ENCODE measurements at regions not wholly inside any gene's neighbourhood (a gene's known extent, or its start where the extent isn't known, plus 50 kb on each side); places are given as distances from the start of the nearest gene placed in this dataset.
"Not testable (repeated sequence)": the region's sequence is repeated elsewhere in the genome, so short reads cannot be mapped to it uniquely, and the experiment has no call there.

DNA sequence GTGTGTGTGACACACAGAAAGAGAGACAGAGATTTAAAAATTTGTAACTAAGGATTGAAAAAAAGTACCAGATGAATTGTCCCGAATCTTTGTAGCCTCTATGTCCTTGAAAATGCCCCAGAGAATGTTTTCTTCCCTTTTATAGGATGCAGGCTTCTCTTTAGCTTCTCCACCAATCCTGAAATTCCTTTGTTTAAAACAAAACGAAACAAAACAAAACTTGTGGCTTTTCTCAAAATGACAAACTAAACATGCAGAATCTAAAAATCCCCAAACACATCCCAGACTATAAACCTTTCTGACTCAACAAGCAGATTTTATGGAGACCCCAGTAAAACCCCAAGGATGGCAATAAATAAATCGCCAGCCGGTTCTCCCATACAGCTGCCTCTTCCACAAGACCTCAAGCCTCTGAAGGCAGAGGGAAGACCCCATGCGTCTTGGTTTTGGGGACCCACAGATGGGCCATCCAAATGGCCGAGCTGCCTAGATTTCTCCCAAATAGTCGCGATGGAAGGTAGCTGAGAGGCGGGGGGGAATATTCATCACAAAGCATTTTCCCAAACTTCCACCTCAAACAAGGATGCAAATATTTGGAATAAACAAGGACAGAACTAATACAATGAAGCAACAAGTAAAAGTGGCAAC, 269.5 kb upstream of the FOXF1 start:
- no peak for DNase-seq

GRCh38 chr16:86241681-86242080, 268.6 kb upstream of the FOXF1 start:
- no peak for DNase-seq

GRCh38 chr16:86242244-86243122, 267.8 kb upstream of the FOXF1 start:
- DNase-seq, result no peak

GRCh38 chr16:86243123-86243473, 267.2 kb upstream of the FOXF1 start:
- no peak for DNase-seq

DNA sequence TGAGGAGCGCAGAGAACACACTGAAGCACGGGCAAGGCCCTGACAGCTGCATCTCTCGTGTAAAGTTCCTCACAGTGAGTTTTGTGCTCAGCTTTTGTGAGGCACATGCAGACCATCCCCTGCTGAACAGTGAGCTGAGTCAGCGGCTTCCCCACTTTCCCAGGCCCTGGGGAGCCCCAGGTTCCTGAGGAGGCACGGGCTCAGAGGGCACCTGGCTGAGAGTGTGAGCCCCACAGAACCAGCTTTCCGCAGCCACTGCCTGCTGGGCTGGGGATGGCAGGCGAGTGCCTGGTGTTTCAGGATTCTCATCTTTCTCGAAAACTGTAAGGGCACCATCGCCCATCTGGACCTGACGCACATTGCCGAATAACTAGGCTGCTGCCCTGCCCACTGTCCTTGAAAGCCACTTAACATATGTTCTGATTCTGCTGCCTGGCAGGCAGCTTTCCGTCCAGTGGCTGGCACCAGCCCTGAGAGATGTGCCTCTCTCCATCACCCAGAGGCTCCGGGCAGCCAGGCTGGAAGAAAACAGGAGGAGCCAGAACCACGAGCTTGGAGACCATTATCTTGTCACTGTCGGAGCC, 266.7 kb upstream of the FOXF1 start:
- DNase-seq, result no peak

DNA sequence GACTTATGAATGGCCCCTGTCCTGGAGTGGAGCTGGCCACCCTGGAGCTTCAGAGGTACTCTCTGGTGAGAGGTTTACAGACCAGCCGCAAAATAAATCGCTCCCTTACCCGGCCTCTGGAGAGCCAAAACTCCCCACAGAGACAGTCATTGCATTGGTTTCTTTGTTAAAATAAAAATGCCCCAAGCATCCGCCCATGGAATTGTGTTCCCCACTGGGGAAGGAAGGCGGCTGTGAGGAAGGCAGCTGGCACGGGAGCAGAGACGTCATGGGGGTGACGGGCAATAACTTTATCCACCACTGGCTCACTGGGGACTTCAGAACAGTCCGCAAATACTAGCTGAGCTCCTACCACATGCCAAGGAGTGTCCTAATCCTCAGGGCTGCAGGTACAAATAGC, 266.2 kb upstream of the FOXF1 start:
- no peak for DNase-seq

DNA sequence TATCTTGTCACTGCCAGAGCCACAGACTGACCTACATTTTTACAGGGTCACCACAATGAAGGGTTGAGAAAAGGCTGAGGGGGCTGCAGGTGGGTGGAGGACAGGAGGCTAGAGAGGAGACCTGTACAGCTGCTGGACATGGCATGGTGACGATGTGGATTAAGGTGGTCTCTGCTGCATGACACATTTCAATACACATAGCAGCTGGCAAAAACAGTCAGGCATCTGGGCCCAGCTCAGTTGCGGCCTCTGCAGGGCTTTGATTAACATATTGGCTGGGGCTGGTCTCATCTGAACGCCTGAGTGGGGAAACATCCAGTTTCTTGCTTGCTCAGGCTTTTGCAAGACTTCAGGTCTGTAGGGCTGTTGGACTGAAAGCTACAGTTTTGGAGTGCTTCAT, 265.4 kb upstream of the FOXF1 start:
- DNase-seq, result no peak

DNA sequence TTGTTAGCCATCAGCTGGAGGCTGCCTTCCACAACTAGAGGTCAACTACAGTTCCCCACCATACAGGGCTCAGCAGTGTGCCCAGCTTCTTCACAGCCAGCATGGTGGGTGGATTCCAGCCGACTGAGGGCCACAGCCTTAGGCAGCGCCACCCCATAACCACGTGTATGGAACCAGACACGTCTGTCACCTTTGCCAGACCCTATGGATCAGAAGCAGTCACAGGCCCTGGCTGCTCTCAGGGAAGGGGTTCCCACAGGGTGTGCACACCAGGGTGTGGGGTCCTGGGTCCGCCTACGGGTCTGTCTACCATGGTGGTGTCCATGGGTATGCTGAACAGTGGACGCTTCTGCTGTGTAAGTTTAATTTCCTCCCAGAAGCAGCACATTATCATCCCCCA, 265.0 kb upstream of the FOXF1 start:
- DNase-seq, result no peak

GRCh38 chr16:86245895-86246294, 264.4 kb upstream of the FOXF1 start:
- DNase-seq, result peak in 3 of 4 experiments; percentile 20 to 48 (median 30)

- no peak for DNase-seq
These were observed 261.9 kb upstream of the FOXF1 start for GRCh38 chr16:86248310-86248905.

DNA sequence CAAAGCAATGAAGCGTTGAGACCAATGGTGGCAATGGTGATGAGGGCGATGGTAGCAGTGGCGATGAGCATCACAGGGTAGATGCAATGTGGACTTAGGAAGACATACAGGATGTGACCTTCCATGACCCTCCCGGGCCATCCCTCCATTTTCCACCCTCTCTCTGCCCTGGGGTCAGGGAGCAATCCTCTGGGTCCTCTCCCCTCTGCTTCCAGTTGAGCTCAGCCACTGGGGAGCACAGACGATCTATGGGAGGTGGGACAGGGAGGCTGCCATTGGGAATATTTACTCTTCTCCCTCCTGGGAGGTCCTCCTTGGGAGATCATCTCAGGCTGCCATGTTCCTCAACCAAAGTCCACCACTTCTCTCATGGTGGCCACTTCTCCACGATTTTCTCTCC, 260.7 kb upstream of the FOXF1 start:
- no peak for DNase-seq

- DNase-seq, result no peak
These were observed 258.6 kb upstream of the FOXF1 start for GRCh38 chr16:86251682-86252081.

DNA sequence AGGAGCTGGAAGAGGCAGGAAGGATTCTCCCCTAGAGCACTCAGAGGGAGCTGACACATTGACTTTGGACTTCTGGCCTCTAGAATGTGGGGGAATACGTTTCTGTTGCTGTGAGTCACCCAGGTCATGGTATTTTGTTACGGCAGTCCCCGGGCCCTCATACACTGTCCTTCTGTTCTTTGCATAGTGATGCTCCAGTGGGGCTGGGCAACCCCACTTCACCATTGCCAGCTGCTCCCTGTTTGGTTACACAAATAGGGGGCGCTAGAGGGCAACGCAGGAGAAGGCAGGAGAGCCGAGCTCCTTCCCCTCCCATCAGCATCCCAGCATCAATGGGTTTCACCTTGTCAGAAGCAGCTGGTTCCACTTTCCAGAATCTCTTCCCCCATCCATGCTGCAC, 257.7 kb upstream of the FOXF1 start:
- DNase-seq, result peak; percentile 27 to 66 (median 40)

GRCh38 chr16:86255966-86256365, 254.4 kb upstream of the FOXF1 start:
- DNase-seq, result no peak

DNA sequence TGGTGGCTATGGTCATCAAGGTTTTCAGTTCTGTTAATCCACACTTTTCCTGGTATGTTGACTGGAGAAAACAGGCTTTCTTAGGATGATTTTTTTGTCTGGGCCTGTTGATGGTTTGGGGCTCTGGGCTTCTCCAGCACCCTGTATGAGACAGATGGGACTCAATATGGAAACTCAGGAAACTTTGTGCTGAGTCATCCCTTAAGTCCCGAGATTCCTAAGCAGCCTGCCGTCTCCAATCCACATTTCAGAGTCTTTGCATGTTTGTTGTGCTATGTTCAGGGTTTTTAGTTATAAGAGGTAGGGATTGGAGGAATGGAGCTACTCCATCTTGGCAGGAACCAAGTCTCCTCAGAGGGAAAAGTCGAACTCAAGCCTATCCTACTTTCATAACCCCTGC, 253.3 kb upstream of the FOXF1 start:
- no peak for DNase-seq

DNA sequence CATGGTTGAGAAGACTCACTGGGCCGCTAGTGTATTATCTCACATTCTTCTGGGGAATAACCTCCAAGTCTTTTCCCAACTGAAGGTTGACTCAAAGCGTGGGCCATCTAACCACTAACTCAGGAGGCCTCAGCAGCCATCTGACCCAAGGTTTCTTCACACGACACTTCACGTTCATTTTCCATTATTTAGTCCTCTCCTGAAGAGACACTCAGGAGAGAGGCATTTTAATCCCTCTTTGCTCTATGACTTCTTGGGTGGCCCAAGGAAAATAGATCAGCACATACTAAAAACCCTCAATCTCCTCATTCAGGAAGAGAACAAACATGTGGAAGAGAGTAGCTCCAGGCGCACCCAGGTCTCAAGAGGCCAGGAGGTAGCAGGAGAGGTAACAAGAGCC, 252.8 kb upstream of the FOXF1 start:
- no peak for DNase-seq

- DNase-seq, result no peak
These were observed 251.6 kb upstream of the FOXF1 start for GRCh38 chr16:86258713-86259112.

GRCh38 chr16:86259499-86259898, 250.8 kb upstream of the FOXF1 start:
- no peak for DNase-seq

DNA sequence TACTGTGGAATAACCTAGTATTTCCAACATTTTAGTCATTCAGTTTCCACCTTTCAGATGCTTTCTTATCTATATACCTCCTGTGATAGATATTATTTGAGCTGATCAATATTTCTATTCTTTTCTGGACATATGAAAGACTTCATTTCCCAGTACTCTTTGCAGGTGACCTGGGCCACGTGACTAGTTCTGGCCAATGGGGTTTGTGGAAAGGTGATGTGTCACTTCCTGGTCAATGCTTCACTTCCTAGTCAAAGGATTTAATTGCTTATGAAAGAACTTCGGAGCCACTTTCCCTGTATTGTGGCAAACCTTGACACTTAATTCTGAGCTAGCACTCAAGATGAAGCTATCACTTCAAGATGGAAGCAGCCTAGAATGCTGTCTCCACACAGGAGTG, 248.9 kb upstream of the FOXF1 start:
- no peak for DNase-seq

DNA sequence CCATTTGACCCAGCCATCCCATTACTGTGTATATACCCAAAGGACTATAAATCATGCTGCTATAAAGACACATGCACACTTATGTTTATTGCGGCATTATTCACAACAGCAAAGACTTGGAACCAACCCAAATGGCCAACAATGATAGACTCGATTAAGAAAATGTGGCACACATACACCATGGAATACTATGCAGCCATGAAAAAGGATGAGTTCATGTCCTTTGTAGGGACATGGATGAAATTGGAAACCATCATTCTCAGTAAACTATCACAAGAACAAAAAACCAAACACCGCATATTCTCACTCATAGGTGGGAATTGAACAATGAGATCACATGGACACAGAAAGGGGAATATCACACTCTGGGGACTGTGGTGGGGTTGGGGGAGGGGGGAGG, 242.7 kb upstream of the FOXF1 start:
- not testable (repeated sequence) for DNase-seq

DNA sequence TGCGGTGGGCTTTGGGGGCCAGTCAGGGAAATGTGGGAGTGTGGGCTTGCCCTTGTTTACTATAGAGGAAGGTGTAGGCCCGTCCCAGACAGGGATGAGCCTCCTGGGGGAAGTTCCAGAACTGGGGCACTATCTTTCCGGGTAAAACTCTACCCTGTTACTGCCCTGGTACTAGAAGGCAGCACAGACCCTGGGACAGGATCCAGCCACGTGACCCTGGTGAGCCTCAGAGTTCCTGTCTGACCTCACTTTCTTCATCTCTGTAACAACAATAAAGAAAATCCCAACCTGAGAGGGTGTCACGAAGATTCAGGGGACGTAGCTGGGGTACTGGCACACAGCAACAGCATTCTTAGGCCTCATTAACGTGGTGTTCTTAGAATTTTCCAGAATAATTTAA, 239.6 kb upstream of the FOXF1 start:
- DNase-seq, result no peak

GRCh38 chr16:86272744-86273143, 237.6 kb upstream of the FOXF1 start:
- DNase-seq, result no peak

GRCh38 chr16:86277221-86277620, 233.1 kb upstream of the FOXF1 start:
- DNase-seq, result no peak

DNA sequence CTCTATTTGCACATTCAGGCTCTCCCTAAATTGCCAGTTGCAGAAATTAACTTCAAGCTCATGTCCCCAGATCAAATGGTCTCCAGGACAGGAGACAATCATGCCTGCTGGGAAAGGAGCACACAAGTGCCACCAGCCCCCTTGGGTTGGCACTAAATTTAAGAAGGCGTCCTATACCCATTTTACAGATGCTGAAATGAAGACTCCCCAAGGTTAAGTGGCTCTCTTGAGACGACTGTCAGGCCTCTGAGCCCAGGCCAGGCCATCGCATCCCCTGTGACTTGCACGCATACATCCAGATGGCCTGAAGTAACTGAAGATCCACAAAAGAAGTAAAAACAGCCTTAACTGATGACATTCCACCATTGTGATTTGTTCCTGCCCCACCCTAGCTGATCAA, 232.5 kb upstream of the FOXF1 start:
- not testable (repeated sequence) for DNase-seq

All from suppressor macrophage (primary cell).